Hepatocyte (in vitro differentiated cells): ENCODE measurements at regions not wholly inside any gene's neighbourhood (a gene's known extent, or its start where the extent isn't known, plus 50 kb on each side); places are given as distances from the start of the nearest gene placed in this dataset.

Experiments used
- EZH2 ChIP-seq: fragments of 200-600 bp; sonication (generic); IDR thresholded peaks from 2 replicates; pipeline ENCODE4 v1.6.1; 2016; ENCODE audit warnings: antibody characterized with exemption, mild to moderate bottlenecking, borderline replicate concordance
- EZH2phosphoT487 ChIP-seq: fragments of 200-600 bp; sonication (generic); IDR thresholded peaks from one replicate; pipeline ENCODE4 v1.6.1; 2018; ENCODE audit warnings: antibody characterized with exemption, mild to moderate bottlenecking, low read depth, moderate library complexity; ENCODE audit not compliant: unreplicated experiment, severe bottlenecking
- TF ChIP-seq, protein P1 (sequence below): fragments of 200-600 bp; sonication (generic); IDR thresholded peaks from 2 replicates; pipeline ENCODE4 v1.5.1; 2016; ENCODE audit warnings: antibody characterized with exemption, mild to moderate bottlenecking; ENCODE audit not compliant: poor library complexity

DNA sequence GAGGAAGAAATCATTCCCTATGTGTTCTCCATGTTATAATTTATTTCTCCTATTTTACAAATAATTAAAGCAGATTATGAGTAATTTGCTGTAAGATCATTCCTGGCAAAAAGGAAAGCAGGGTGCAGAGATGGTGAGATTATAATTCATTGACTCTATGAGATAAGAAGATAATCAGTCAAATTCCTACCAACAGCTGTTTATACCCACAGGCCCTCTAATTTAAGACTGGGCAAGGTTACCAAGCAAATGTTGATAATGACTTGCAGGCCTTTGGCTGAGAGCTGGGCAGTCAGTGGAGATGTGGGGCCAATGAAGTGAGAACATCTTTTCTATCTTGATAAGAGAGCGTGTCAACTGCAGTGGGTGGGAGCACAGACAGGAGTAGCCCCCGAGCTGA, 222.7 kb downstream of the ICE1 start:
- TF ChIP-seq, protein P1, sequence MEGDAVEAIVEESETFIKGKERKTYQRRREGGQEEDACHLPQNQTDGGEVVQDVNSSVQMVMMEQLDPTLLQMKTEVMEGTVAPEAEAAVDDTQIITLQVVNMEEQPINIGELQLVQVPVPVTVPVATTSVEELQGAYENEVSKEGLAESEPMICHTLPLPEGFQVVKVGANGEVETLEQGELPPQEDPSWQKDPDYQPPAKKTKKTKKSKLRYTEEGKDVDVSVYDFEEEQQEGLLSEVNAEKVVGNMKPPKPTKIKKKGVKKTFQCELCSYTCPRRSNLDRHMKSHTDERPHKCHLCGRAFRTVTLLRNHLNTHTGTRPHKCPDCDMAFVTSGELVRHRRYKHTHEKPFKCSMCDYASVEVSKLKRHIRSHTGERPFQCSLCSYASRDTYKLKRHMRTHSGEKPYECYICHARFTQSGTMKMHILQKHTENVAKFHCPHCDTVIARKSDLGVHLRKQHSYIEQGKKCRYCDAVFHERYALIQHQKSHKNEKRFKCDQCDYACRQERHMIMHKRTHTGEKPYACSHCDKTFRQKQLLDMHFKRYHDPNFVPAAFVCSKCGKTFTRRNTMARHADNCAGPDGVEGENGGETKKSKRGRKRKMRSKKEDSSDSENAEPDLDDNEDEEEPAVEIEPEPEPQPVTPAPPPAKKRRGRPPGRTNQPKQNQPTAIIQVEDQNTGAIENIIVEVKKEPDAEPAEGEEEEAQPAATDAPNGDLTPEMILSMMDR, result no peak
- TF ChIP-seq EZH2 (no peak), EZH2phosphoT487 (no peak)
